GM18870 (cell line): ENCODE measurements at regions not wholly inside any gene's neighbourhood (a gene's known extent, or its start where the extent isn't known, plus 50 kb on each side); places are given as distances from the start of the nearest gene placed in this dataset.

ENCODE experiments used
- ATAC-seq: cut with Tn5 transposase; IDR thresholded peaks from one replicate; pipeline ENCODE4 v1.9.1; 2021; ENCODE audit warnings: moderate library complexity; ENCODE audit not compliant: unreplicated experiment

DNA sequence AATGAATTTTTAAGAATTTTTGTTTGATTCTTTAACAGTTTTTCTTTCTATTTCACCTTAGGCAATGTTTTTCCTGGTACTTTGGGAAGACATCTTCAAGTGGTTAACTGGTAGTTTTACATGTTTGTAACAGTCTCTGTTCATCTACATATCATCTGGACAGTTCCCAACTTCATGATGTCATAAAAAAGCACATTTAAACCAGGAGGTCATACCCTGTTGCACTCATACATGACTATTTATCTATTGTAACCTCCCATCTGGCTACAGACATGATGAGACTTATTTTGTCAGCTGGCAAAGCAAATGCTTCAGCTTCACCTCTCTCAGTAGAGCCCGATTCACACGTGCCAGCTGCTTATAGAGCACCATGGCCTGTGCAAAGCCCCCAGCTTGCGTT is 99.8 kb upstream of the YPEL5 start:
- no peak for ATAC-seq

DNA sequence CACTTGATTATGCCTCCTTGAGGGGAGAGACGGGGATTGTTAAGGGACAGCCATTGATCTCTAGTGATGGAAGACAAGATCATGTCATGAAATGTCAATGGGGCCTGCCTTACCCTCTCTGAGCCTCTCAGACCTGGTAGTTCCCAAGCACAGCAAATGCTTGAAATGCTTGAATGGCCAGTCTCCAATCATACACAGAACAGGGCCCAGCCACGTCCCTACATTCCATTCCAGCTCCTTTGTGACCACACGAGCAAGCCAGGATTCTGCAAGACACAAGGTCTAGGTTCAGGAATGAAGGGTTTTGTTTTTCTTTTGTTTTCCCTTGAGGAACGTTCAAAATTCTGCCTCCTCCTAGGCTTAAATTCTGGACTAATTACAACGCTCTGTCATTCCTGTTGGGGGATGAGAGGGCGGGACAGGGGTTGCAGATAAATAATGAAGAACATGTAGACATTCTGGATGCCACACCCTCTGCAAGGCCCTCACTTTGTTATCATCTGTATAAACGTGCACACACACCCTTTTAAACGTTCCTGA is 98.1 kb upstream of the YPEL5 start:
- ATAC-seq: no peak

DNA sequence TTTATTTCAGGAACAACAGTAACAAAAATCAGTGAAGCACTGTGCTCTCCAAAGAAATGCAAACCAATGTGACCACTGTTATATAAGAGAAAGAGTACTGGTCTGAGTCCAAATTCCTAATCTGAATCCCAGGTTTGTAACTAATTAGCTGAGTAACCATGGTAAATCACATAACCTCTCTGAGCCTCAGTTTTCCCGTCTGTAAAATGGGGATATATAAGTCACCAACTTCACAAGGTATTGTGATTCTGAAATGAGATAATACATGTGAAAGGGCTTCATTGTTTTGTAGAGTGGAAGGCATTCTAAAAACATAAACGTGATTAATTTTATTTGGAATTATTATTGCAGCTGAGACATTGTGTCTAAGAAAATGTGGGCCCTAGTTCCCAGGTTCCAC is 91.3 kb upstream of the YPEL5 start:
- no peak for ATAC-seq

DNA sequence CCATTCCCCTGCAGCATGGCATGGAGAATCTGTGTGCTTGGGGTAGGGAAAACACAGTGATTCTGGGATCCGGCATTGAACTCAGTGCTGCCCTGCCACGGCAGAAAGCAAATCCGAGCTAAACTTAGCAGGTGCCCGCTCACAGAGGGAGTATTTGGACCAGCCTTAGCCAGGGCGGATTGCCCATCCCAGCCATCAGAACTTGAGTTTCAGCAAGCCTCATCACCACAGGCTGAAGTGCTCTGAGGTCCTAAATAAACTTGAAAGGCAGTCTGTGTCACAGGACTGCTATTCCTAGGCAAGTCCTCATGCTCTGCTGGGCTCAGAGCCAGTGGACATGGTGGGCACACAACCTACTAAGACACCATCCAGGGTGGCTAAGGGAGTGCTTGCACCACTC is 86.2 kb upstream of the YPEL5 start:
- ATAC-seq: no peak

DNA sequence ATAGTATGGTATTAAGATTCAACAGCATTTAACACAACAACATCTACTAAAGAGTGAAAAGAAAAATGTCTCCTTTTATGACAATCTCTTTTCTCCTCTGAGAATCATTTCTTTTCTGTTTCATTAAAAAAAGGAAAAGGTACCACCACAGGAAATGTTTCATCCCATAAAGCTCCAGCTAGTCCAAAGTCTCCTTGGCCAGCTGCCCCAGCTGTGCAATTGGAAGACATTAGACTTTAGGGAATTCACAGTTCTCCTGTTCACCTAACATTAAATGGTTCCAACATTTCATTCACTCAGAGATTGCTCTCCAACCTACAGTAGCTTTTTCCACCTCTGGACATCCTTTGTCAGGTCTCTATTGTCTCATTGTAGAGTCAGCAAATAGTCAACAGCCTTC is 78.7 kb upstream of the YPEL5 start:
- ATAC-seq: no peak

DNA sequence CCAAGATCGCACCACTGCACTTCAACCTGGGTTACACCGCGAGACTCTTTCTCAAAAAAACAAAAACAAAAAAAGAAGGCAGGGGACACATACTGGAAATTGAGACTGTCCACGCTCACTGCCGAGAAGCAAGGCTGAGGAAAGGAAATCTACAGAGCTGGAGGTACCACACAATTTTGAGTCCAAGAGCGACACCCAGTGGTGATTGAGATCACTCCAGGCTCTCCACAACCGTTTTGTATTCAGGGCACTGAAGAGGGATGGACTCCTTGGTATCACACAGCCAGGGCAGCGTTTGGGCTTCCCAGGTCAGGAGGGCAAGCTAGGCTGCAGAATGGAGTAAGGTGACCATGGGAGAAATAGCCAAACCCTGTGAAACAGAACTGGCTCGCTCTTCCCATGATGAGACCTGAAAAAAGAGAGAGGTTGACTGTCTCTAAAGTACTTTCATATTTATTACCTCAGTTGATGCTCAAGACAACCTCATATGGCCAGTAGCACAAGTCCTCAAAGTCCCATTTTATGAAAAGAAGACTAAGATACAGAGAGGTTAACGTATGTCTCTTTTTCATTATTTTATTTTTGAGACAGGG is 74.5 kb upstream of the YPEL5 start:
- no peak for ATAC-seq

DNA sequence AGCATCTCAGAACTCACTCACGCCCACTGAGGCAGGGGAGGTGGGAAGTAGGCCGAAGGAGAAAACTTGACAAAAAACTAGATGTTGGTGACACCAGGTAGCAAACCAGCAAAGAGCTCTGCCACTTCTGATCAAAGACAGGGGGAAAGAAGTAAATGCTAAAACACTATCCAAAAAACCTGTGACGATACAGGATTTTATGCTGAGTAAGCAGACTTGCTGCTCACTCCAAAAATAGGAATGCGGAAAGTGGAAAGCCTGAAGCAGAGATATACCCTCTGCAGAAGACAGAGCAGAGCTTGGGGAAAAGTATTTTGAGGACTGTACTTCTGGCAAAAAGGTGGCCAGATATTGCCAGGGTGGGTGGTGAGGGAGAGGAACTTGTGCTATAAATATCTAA is 73.3 kb upstream of the YPEL5 start:
- no peak for ATAC-seq

DNA sequence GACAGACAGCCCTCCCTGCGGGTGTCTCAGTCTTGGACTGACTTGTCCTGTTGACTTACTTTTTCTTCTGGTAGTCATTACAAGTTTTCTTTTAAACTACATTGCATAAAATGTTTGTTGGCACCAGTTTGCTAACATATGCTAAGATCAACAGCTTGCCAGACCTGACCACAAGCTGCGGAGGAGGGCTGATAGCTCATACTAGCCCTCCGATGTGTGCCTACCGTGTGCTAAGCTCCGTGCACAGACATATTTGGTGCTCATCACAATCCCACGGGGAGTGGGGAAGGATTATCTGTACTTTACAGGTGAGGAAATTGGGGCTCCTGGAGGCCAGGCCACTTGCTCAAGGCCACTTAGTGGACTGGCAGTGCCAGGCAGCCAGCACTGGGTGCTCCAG is 72.8 kb upstream of the YPEL5 start:
- no peak for ATAC-seq

DNA sequence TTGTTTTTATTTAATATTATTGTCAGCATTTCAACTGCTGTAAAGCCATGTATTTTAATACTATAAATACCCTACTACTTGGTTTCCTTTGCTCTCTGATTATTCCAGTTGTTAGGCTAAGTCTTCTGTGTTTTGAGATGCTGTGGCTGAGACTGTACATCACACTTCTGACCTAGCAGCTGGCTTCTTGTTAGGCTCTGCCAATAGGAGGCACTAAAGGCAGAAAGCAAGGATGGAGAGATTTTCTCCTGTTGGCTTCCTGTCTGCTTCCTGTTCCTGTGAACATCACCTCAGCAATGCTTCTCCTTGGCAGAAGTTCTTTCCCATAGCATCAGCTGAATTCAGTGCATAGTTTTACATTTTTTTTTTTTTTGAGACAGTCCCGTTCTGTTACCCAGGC is 68.3 kb upstream of the YPEL5 start:
- no peak for ATAC-seq

DNA sequence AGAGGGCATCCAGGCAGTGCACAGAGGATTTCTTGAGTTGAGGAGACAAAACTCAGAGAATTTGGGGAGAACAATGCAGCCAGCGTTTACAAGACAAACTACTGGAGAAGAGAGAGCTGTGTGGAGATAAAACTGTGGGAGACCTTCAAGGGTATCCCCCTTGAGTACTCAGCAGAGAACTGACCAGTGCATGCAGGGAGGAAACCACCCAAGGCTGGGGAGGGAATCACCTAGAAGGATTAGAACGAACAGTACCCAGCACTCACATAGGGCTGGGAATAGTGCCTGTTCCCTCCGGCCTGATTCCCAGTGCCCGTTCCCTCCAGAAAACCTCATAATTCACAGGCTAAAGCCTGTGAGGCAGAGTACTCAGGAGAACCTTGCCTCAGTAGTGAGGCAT is 61.9 kb upstream of the YPEL5 start:
- no peak for ATAC-seq

DNA sequence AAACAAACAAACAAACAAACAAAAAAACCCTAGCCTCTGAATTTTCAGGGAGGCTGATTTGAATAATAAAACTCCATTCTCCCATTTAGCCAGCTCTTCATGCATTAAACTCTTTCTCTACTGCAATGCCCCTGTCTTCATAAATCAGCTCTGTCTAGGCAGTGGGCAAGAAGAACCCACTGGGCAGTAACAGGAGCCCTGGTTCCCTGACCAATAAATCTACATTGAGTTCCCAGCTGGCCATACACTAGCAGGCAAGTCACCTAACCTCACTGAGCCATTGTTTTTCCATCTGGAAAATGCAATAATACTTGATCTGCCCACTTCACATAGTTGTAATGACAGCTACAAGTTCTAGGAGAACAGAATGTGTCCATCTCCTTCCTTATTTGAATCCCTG is 57.6 kb upstream of the YPEL5 start:
- no peak for ATAC-seq

DNA sequence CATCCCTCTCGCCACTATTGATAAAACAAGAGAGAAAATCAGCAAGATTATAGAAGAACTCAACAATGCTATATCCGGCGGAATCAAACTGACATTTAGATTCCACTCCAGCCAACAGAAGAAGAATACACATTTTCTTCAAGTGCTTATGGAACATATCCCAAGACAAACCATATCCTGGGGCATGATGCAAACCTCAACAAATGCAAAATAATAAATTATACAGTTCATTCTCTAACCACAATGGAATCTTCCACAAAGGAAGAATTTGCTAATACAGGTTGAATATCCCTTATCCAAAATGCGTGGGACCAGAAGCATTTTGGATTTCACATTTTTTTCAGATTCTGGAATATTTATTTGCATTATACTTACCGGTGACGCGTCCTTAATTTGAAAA is 51.4 kb upstream of the YPEL5 start:
- ATAC-seq: no peak

DNA sequence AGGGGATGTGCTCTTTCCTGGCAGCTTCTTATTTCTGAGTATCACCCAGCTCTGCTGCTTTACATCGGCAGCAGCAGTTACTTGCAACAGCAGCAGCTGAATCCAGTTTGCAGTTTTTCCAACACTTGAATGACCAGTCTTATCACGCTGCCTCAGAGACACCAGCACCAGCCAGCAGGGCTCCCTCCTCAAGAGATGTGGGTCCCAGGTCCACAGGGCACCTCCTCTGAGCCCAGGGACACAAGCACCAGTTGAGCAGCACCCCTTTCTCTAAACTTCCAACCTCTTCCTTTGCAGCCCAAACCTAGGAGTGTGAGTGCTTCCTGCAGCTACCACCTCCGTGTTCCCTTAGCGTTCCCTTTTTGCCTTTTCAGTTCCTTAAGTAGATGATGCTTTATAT is 50.4 kb upstream of the YPEL5 start:
- no peak for ATAC-seq
